ENCODE measurements at regions not wholly inside any gene's neighbourhood (a gene's known extent, or its start where the extent isn't known, plus 50 kb on each side); places are given as distances from the start of the nearest gene placed in this dataset.

DNA sequence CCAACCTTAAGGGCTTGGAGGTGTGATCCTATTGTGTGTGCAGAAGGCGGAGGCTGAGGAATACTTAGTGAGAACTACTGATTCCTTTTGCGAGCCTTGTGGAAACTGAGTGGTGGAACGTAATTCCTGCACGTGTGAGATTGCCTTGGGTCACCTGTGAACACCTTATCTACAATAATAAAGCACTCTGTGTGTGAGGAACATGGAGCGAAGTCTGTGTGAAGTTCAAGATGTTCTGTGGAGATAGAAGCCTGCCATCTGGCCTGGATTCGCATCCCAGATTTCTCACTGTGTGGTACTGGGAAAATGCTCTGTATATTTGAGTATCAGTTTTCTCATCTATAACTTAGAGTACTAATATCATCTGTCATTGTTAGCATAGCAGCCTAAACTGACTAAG lies 179.5 kb upstream of the PDZRN3 start:
- H3K27me3 Mint-ChIP-seq (ENCODE audit: unreplicated experiment) = no peaks in the 10 kb centered on the region
- no peak for DNase-seq
- TF ChIP-seq, protein P1, sequence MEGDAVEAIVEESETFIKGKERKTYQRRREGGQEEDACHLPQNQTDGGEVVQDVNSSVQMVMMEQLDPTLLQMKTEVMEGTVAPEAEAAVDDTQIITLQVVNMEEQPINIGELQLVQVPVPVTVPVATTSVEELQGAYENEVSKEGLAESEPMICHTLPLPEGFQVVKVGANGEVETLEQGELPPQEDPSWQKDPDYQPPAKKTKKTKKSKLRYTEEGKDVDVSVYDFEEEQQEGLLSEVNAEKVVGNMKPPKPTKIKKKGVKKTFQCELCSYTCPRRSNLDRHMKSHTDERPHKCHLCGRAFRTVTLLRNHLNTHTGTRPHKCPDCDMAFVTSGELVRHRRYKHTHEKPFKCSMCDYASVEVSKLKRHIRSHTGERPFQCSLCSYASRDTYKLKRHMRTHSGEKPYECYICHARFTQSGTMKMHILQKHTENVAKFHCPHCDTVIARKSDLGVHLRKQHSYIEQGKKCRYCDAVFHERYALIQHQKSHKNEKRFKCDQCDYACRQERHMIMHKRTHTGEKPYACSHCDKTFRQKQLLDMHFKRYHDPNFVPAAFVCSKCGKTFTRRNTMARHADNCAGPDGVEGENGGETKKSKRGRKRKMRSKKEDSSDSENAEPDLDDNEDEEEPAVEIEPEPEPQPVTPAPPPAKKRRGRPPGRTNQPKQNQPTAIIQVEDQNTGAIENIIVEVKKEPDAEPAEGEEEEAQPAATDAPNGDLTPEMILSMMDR (IDR thresholded peaks at IDR 0.05; ENCODE audit: partially characterized antibody, unreplicated experiment) = no peak
- no peaks in the 10 kb centered on the region for H3K4me1 Mint-ChIP-seq (ENCODE audit: low read depth, unreplicated experiment)
- H3K4me3 Mint-ChIP-seq (ENCODE audit: unreplicated experiment) = no peak overlapping the region
- peaks cover 4% of the 10 kb centered on the region for H3K9me3 Mint-ChIP-seq (ENCODE audit: unreplicated experiment)
- no peak overlapping the region for H3K27ac Mint-ChIP-seq (ENCODE audit: unreplicated experiment)
- no peaks in the 10 kb centered on the region for H3K36me3 Mint-ChIP-seq (ENCODE audit: unreplicated experiment)

DNA sequence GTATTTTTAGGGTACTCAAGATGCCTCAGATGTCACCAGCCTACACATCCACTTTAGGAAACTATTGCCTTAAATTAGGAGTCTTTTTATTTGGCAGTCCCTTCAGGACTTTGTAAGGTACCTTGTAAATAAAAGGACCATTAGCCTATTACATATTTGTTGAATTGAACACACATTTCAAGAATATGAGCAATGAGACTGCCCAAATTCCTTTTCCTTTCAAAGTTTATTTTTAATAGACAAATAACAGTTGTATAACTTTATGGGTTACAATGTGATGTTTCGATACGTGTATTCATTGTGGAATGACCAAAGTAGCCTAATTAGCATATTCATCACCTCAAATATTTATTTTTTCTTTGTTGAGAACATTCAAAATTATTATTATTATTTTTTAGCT lies 176.7 kb upstream of the PDZRN3 start:
- peaks cover 1% of the 10 kb centered on the region for H3K27me3 Mint-ChIP-seq (ENCODE audit: unreplicated experiment)
- no peak for DNase-seq
- H3K36me3 Mint-ChIP-seq (ENCODE audit: unreplicated experiment) = no peaks in the 10 kb centered on the region
- H3K27ac Mint-ChIP-seq (ENCODE audit: unreplicated experiment) = no peak overlapping the region
- no peak overlapping the region for H3K4me3 Mint-ChIP-seq (ENCODE audit: unreplicated experiment)
- TF ChIP-seq, protein P1 (IDR thresholded peaks at IDR 0.05; ENCODE audit: partially characterized antibody, unreplicated experiment) = no peak
- peaks cover 1% of the 10 kb centered on the region for H3K9me3 Mint-ChIP-seq (ENCODE audit: unreplicated experiment)
- no peaks in the 10 kb centered on the region for H3K4me1 Mint-ChIP-seq (ENCODE audit: low read depth, unreplicated experiment)

DNA sequence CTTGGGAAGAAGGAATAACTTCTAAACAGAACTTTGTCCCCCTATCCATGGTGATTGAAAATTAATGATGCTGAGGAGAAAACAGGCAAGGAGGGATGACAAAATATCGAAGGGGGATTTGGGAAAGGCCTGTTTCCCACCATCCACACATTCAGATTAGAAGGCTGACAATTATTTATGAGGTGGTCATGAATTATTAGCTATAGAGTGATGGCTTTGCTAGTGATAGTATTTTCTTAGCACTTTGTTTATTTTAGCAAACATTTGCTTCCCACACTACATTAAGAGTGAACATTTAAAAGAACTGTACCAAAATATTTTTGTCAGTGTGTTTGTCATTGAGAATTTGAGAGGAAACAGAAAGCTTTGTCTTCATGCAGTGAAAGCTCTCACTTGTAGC lies 172.6 kb upstream of the PDZRN3 start:
- Mint-ChIP-seq H3K27ac (ENCODE audit: unreplicated experiment) (no peak overlapping the region), H3K4me3 (ENCODE audit: unreplicated experiment) (no peak overlapping the region), H3K36me3 (ENCODE audit: unreplicated experiment) (no peaks in the 10 kb centered on the region), H3K27me3 (ENCODE audit: unreplicated experiment) (peaks cover 1% of the 10 kb centered on the region), H3K9me3 (ENCODE audit: unreplicated experiment) (no peaks in the 10 kb centered on the region), H3K4me1 (ENCODE audit: low read depth, unreplicated experiment) (no peaks in the 10 kb centered on the region)
- DNase-seq = no peak
- TF ChIP-seq, protein P1 (IDR thresholded peaks at IDR 0.05; ENCODE audit: partially characterized antibody, unreplicated experiment) = no peak

DNA sequence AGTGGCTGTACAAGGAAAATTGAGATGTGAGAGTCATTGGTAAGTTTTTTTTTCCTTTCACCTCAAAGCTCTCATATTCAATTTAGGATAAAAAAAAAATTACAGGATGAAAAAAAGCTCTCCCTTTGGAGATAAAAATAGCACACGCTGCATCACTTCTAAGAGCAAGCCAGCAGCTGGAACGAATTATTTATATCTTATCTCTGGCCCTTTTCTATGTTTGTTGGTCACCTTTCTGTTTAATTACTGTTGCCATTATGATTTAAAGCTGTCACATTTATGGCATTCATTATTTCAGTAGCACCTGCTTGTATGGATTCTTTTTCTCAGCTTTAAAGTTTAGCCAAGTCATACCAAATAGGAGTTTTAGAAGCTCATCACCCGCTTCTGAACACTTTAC lies 171.6 kb upstream of the PDZRN3 start:
- Mint-ChIP-seq H3K27ac (ENCODE audit: unreplicated experiment) (no peak overlapping the region), H3K36me3 (ENCODE audit: unreplicated experiment) (no peaks in the 10 kb centered on the region), H3K9me3 (ENCODE audit: unreplicated experiment) (no peaks in the 10 kb centered on the region), H3K4me1 (ENCODE audit: low read depth, unreplicated experiment) (no peaks in the 10 kb centered on the region), H3K4me3 (ENCODE audit: unreplicated experiment) (no peak overlapping the region), H3K27me3 (ENCODE audit: unreplicated experiment) (peaks cover 1% of the 10 kb centered on the region)
- TF ChIP-seq, protein P1 (IDR thresholded peaks at IDR 0.05; ENCODE audit: partially characterized antibody, unreplicated experiment) = no peak
- no peak for DNase-seq

DNA sequence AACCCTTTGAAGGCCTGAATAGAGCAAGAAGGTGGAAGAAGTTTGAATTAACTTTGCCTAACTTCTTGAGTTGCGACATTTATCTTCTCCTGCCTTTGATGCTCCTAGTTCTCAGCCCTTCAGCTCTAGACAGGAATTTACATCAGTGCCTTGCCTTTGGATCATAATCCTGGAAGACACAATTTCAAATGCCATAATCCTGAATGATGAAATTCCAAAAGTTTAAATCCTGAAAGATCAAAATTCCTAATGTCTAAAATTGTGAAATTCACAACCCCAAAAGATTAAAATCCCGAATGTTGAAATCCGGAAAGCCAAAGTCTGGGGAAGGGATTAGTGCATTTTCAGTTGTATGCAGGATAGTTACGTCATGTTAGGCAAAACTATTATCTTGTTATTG lies 166.6 kb upstream of the PDZRN3 start:
- TF ChIP-seq, protein P1 (IDR thresholded peaks at IDR 0.05; ENCODE audit: partially characterized antibody, unreplicated experiment) = no peak
- Mint-ChIP-seq H3K9me3 (ENCODE audit: unreplicated experiment) (no peaks in the 10 kb centered on the region), H3K27ac (ENCODE audit: unreplicated experiment) (no peak overlapping the region), H3K27me3 (ENCODE audit: unreplicated experiment) (no peaks in the 10 kb centered on the region), H3K4me3 (ENCODE audit: unreplicated experiment) (no peak overlapping the region), H3K4me1 (ENCODE audit: low read depth, unreplicated experiment) (no peaks in the 10 kb centered on the region), H3K36me3 (ENCODE audit: unreplicated experiment) (no peaks in the 10 kb centered on the region)
- no peak for DNase-seq
